ENCODE measurements at regions not wholly inside any gene's neighbourhood (a gene's known extent, or its start where the extent isn't known, plus 50 kb on each side); places are given as distances from the start of the nearest gene placed in this dataset.

DNA sequence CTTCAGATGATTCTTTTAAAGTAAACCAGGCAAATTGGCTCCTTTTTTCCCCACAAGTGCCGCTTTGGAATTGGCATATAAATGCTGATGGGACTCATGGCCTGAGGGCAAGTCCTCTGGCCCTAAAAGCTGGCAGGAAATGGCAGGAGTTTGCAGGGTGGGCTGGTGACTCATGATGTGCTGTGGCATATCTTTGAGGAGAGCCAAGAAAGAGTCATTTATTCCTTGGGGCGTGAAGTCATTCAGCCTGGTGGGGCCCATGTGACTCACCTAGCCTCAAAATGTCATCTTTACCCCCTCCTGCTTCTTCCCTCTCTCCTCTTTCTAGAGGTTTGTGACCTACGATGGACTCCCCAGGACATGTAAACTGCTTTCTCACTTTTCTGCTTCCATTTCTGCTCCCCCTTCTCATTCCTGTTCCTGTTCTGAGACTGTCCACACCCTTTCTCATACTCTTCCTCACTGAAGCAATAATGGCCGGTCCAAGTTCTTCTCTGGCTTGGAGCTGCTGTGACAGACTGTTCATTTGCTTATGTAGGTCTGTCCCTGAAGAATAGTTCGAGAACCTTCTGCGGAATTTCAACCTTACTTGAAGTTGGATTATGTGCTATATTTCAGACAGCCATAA lies 326.1 kb downstream of the SATB1 start:
- TF ChIP-seq, protein P1, sequence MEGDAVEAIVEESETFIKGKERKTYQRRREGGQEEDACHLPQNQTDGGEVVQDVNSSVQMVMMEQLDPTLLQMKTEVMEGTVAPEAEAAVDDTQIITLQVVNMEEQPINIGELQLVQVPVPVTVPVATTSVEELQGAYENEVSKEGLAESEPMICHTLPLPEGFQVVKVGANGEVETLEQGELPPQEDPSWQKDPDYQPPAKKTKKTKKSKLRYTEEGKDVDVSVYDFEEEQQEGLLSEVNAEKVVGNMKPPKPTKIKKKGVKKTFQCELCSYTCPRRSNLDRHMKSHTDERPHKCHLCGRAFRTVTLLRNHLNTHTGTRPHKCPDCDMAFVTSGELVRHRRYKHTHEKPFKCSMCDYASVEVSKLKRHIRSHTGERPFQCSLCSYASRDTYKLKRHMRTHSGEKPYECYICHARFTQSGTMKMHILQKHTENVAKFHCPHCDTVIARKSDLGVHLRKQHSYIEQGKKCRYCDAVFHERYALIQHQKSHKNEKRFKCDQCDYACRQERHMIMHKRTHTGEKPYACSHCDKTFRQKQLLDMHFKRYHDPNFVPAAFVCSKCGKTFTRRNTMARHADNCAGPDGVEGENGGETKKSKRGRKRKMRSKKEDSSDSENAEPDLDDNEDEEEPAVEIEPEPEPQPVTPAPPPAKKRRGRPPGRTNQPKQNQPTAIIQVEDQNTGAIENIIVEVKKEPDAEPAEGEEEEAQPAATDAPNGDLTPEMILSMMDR (IDR thresholded peaks at IDR 0.05 in 4 of 5, conservative IDR thresholded peaks at IDR 0.05 in 1 of 5): no peak
- no peak for TF ChIP-seq POLR2A (IDR thresholded peaks at IDR 0.05)
